ENCODE measurements at regions not wholly inside any gene's neighbourhood (a gene's known extent, or its start where the extent isn't known, plus 50 kb on each side); places are given as distances from the start of the nearest gene placed in this dataset.

GRCh38 chr12:97763113-97763512 is 300.5 kb downstream of the RMST start:
- TF ChIP-seq CTCF (IDR thresholded peaks at IDR 0.05) = no peak
- H3K27me3 Mint-ChIP-seq (ENCODE audit: insufficient read depth) = peaks cover 1% of the 10 kb centered on the region; the same call in 1 of the 2 replicates

GRCh38 chr12:97764700-97765099 is 302.1 kb downstream of the RMST start:
- Mint-ChIP-seq H3K36me3 (ENCODE audit: low read depth) (no peaks in the 10 kb centered on the region), H3K4me3 (no peak overlapping the region), H3K27me3 (ENCODE audit: insufficient read depth) (no peaks in the 10 kb centered on the region; the same call in 1 of the 2 replicates), H3K9me3 (peaks cover 49% of the 10 kb centered on the region), H3K4me1 (ENCODE audit: low read depth) (no peaks in the 10 kb centered on the region), H3K27ac (no peak overlapping the region)
- DNase-seq = no peak
- TF ChIP-seq CTCF (IDR thresholded peaks at IDR 0.05) = no peak

More at GRCh38 chr12:97763113-97763512, 300.5 kb downstream of the RMST start:
- no peak overlapping the region for H3K4me3 Mint-ChIP-seq
- no peaks in the 10 kb centered on the region for H3K4me1 Mint-ChIP-seq (ENCODE audit: low read depth)
- H3K36me3 Mint-ChIP-seq (ENCODE audit: low read depth) = no peaks in the 10 kb centered on the region
- no peak overlapping the region for H3K27ac Mint-ChIP-seq
- peaks cover 53% of the 10 kb centered on the region for H3K9me3 Mint-ChIP-seq
- no peak for DNase-seq

GRCh38 chr12:97767347-97767746 is 304.7 kb downstream of the RMST start:
- no peak for DNase-seq
- no peak overlapping the region for H3K27ac Mint-ChIP-seq
- peaks cover 37% of the 10 kb centered on the region for H3K9me3 Mint-ChIP-seq
- TF ChIP-seq CTCF (IDR thresholded peaks at IDR 0.05) = no peak
- no peak overlapping the region for H3K4me3 Mint-ChIP-seq
- no peaks in the 10 kb centered on the region for H3K27me3 Mint-ChIP-seq (ENCODE audit: insufficient read depth)
- no peaks in the 10 kb centered on the region for H3K36me3 Mint-ChIP-seq (ENCODE audit: low read depth)
- no peaks in the 10 kb centered on the region for H3K4me1 Mint-ChIP-seq (ENCODE audit: low read depth)

GRCh38 chr12:97778111-97778510 is 315.5 kb downstream of the RMST start:
- Mint-ChIP-seq H3K27ac (no peak overlapping the region), H3K4me3 (no peak overlapping the region), H3K36me3 (ENCODE audit: low read depth) (no peaks in the 10 kb centered on the region; the same call in 1 of the 2 replicates)

GRCh38 chr12:97781342-97781741 is 318.7 kb downstream of the RMST start:
- H3K27ac Mint-ChIP-seq = no peak overlapping the region
- peaks cover 41% of the 10 kb centered on the region for H3K9me3 Mint-ChIP-seq
- no peak overlapping the region for H3K4me3 Mint-ChIP-seq
- no peaks in the 10 kb centered on the region for H3K4me1 Mint-ChIP-seq (ENCODE audit: low read depth)
- H3K36me3 Mint-ChIP-seq (ENCODE audit: low read depth) = no peaks in the 10 kb centered on the region; the same call in 1 of the 2 replicates
- no peak for DNase-seq
- no peak for TF ChIP-seq CTCF (IDR thresholded peaks at IDR 0.05)
- no peaks in the 10 kb centered on the region for H3K27me3 Mint-ChIP-seq (ENCODE audit: insufficient read depth)

More at GRCh38 chr12:97778111-97778510, 315.5 kb downstream of the RMST start:
- no peak for TF ChIP-seq CTCF (IDR thresholded peaks at IDR 0.05)
- no peak for DNase-seq
- peaks cover 42% of the 10 kb centered on the region for H3K9me3 Mint-ChIP-seq
- H3K27me3 Mint-ChIP-seq (ENCODE audit: insufficient read depth) = peaks cover 2% of the 10 kb centered on the region; the same call in 1 of the 2 replicates
- H3K4me1 Mint-ChIP-seq (ENCODE audit: low read depth) = no peaks in the 10 kb centered on the region

GRCh38 chr12:97784904-97785303 is 322.3 kb downstream of the RMST start:
- H3K4me1 Mint-ChIP-seq (ENCODE audit: low read depth) = no peaks in the 10 kb centered on the region
- H3K27me3 Mint-ChIP-seq (ENCODE audit: insufficient read depth) = no peaks in the 10 kb centered on the region
- H3K4me3 Mint-ChIP-seq = no peak overlapping the region
- DNase-seq = no peak
- H3K27ac Mint-ChIP-seq = no peak overlapping the region
- TF ChIP-seq CTCF (IDR thresholded peaks at IDR 0.05) = no peak
- peaks cover 33% of the 10 kb centered on the region for H3K9me3 Mint-ChIP-seq
- H3K36me3 Mint-ChIP-seq (ENCODE audit: low read depth) = no peaks in the 10 kb centered on the region; the same call in 1 of the 2 replicates
